ENCODE measurements at regions not wholly inside any gene's neighbourhood (a gene's known extent, or its start where the extent isn't known, plus 50 kb on each side); places are given as distances from the start of the nearest gene placed in this dataset.

DNA sequence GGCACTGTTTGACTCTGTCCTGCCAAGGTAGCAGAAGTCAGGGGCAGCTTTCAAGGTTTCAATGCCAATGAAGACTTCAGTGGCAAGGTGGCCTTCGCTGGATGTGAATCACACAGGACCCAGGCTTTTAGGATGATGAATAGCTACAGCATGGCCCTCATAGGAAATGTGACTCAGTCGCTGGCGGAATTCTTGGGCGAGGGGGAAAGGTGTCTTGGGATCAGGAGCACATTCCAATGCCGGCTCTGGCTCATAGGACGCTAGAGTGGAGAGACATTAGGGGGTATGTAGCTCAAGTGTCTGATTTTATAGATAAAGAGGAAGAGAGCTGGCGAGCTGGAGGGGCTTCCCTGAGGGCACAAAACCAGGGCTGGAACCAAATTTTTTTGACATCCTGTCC is 68.6 kb downstream of the SMIM21 start:
- peak; percentile 29 for DNase-seq

- no peak for DNase-seq
Measured at GRCh38 chr18:75353357-75353756, 74.1 kb downstream of the SMIM21 start.

- DNase-seq: no peak
Measured at GRCh38 chr18:75351409-75351808, 76.1 kb downstream of the SMIM21 start.

DNA sequence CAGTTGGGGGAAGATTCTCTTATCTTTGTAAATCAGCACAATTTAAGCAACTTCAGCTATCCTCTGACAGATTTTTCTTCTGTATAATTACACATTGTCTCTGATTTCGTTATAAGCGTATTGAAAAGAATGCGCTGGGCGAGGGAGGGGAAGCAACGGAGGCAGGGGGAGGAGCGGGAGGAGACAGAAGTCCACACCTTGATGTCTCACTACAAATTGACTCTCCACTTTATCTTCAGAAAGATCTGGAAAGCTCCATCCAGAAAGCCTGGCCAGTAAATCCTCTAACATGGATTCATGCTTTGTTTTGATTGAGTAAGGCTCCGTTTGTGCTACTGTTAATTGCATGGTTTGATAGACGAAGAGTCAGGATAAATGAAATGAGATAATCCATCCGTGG is 76.6 kb downstream of the SMIM21 start:
- no peak for DNase-seq

- no peak for DNase-seq
Measured at GRCh38 chr18:75350512-75350839, 77.0 kb downstream of the SMIM21 start.

GRCh38 chr18:75349668-75350511 is 77.6 kb downstream of the SMIM21 start:
- no peak for DNase-seq

GRCh38 chr18:75346671-75347070 is 80.8 kb downstream of the SMIM21 start:
- no peak for DNase-seq

DNA sequence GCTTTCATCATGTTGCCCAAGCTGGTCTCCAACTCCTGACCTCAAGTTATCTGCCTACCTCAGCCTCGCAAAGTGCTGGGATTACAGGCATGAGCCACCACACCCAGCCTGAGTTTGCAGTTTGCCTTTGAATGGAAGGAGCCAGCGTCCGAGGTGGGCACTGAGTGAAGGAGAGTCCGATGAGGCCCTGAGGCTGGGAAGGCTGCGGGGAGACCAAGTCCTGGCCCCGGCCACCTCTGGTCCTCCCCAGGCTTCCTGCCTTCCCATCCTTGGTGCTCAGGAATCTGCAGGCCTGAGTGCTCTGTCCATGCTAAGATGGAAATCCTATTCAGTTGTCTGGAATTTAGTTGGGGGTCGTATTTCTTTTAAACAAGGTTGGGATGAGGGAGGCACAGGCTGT is 82.9 kb downstream of the SMIM21 start:
- DNase-seq: no peak

GRCh38 chr18:75344161-75344560 is 83.3 kb downstream of the SMIM21 start:
- DNase-seq: no peak

DNA sequence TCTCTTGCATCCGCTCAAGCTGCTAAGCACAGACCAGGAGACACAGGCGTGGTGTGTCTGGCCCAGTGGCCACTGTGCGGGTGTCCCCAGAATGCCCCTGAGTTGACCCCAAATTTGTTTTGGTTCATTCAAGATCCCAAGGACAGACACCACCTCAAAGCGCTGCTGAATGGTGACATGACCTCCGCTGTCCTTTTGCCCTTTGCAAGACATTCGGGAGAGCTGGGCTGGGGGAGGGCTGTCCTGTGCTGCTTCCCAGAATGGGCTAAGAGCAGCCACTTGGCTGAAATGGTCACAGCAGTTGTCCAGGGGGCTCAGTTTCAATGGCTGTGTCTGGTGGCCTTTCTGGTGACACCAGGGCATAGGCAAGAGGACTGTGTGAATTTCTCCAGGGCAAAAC is 84.1 kb downstream of the SMIM21 start:
- DNase-seq: no peak

GRCh38 chr18:75341897-75342296 is 85.6 kb downstream of the SMIM21 start:
- DNase-seq: no peak

- DNase-seq: no peak
Measured at GRCh38 chr18:75341267-75341666, 86.2 kb downstream of the SMIM21 start.

GRCh38 chr18:75339936-75340605 is 87.4 kb downstream of the SMIM21 start:
- DNase-seq: no peak
